C4-2B (cell line): ENCODE measurements at regions not wholly inside any gene's neighbourhood (a gene's known extent, or its start where the extent isn't known, plus 50 kb on each side); places are given as distances from the start of the nearest gene placed in this dataset.

Source experiments
- ZFX ChIP-seq: fragments of 450-650 bp; IDR thresholded peaks from 2 replicates; pipeline ENCODE4 v1.6.1; 2017
- TF ChIP-seq, protein P1 (sequence below): fragments of 450-650 bp; conservative IDR thresholded peaks from 2 replicates; pipeline ENCODE4 v1.5.1; 2017; ENCODE audit warnings: mild to moderate bottlenecking

DNA sequence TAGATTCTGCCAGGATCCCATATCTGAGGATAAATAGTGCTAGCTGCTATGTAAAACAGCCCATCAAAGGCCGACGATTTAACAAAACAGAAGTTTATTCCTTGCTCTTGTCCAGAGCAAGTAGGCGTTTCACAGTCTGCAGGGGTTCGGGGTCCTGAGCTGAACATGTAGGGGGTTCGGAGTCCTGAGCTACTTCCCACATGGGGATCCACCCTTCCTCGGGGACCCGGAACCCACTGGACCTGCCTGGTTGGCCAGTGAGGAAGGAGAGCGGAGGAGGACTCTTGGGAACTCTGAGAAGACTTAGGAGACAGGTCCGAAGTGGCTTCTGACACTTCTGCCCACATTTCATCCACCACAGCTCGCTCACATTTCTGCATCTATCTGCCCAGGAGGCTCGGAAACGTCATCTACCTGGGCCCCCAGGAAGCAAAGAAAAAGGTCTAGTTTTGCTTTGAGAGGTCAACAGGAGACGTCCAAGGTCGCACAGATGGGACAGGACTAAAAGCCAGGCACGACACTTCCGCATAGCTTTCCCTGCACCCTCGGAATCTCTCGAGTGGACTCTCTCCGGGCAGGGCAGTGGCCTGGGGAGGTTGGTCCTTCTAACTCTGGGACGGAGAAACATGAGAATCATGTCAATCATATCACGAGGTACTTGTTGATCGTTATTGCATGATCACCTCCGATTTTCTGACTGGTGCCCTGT, 86.4 kb downstream of the MICALL2 start:
- TF ChIP-seq, protein P1, sequence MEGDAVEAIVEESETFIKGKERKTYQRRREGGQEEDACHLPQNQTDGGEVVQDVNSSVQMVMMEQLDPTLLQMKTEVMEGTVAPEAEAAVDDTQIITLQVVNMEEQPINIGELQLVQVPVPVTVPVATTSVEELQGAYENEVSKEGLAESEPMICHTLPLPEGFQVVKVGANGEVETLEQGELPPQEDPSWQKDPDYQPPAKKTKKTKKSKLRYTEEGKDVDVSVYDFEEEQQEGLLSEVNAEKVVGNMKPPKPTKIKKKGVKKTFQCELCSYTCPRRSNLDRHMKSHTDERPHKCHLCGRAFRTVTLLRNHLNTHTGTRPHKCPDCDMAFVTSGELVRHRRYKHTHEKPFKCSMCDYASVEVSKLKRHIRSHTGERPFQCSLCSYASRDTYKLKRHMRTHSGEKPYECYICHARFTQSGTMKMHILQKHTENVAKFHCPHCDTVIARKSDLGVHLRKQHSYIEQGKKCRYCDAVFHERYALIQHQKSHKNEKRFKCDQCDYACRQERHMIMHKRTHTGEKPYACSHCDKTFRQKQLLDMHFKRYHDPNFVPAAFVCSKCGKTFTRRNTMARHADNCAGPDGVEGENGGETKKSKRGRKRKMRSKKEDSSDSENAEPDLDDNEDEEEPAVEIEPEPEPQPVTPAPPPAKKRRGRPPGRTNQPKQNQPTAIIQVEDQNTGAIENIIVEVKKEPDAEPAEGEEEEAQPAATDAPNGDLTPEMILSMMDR = no peak
- TF ChIP-seq ZFX = no peak
